ENCODE measurements at regions not wholly inside any gene's neighbourhood (a gene's known extent, or its start where the extent isn't known, plus 50 kb on each side); places are given as distances from the start of the nearest gene placed in this dataset.

DNA sequence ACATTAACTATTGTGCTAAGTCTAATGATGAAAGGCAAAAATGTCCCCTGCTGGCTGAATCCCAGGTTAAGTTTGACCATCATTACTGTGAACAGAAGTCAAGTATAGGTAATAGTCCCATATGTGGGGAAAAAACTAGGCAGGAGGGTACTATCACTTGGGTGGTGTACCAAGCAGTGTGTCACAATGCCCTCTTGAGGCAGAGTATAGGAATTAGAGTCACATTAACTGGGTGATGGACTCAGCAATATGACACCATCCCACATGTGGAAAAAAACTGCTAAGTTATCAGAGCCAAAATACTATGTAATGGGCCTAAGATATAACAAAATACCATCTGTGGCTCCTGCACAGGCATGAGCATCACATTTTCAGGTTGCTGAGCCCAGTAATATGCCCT is 962.5 kb upstream of the AMELY start:
- no peak overlapping the region for H3K4me3 ChIP-seq (replicated peaks; ENCODE audit: low read depth, low read length)
- TF ChIP-seq, protein P1, sequence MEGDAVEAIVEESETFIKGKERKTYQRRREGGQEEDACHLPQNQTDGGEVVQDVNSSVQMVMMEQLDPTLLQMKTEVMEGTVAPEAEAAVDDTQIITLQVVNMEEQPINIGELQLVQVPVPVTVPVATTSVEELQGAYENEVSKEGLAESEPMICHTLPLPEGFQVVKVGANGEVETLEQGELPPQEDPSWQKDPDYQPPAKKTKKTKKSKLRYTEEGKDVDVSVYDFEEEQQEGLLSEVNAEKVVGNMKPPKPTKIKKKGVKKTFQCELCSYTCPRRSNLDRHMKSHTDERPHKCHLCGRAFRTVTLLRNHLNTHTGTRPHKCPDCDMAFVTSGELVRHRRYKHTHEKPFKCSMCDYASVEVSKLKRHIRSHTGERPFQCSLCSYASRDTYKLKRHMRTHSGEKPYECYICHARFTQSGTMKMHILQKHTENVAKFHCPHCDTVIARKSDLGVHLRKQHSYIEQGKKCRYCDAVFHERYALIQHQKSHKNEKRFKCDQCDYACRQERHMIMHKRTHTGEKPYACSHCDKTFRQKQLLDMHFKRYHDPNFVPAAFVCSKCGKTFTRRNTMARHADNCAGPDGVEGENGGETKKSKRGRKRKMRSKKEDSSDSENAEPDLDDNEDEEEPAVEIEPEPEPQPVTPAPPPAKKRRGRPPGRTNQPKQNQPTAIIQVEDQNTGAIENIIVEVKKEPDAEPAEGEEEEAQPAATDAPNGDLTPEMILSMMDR (IDR thresholded peaks at IDR 0.05; ENCODE audit: low read length, missing control alignments), result peak; percentile 59
- peak; percentile 71 for DNase-seq (ENCODE audit: low read depth)

DNA sequence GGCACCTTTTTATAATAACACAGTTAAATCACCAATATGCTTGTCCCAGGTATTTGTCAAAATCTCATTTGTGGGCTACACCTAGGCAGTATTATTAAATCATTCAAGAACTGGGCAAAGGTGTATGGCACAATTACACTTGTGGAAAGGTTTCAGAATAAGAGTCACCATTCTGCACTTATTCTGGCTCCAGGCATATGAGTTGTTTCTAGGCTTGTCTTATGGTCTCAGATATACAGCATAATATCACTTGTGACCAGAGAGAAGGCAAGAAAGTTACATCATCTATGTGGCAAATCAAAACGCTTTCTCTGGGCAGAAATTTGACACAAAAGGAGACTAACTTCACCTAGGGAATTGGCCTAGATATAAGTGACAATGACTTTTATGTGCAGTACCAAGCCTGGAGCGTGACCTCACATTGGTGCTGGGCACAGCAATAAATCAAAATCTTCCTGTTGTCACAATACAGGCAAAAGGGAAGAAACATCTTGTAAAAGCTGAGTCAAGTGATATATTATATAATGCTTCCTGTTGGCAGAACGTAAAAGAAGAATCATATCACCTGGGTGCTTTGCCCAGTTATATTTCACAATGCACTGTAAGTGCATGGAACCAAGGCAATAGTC is 959.9 kb upstream of the AMELY start:
- DNase-seq (ENCODE audit: low read depth), result no peak
- TF ChIP-seq, protein P1 (IDR thresholded peaks at IDR 0.05; ENCODE audit: low read length, missing control alignments), result no peak
- H3K4me3 ChIP-seq (replicated peaks; ENCODE audit: low read depth, low read length), result no peak overlapping the region

DNA sequence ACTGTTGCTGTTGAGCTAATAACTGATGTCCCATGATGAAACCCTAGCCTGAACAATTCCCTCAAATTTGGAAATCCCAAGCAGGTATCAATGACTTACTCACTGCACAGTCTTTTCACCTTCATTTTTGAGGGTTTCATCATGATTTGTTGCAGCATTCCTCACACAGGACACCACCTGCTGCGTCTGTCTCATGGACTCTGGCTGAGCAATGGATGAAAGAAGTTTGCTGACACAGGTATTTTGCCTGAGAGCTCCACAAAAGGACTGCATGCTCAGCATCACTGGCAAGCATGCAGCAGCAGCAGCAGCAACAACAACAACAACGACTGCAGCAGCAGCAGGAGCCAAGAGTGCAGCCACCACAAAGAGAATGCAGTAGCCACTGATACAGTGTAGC is 955.4 kb upstream of the AMELY start:
- TF ChIP-seq, protein P1 (IDR thresholded peaks at IDR 0.05; ENCODE audit: low read length, missing control alignments), result no peak
- DNase-seq (ENCODE audit: low read depth), result no peak
- no peak overlapping the region for H3K4me3 ChIP-seq (replicated peaks; ENCODE audit: low read depth, low read length)

DNA sequence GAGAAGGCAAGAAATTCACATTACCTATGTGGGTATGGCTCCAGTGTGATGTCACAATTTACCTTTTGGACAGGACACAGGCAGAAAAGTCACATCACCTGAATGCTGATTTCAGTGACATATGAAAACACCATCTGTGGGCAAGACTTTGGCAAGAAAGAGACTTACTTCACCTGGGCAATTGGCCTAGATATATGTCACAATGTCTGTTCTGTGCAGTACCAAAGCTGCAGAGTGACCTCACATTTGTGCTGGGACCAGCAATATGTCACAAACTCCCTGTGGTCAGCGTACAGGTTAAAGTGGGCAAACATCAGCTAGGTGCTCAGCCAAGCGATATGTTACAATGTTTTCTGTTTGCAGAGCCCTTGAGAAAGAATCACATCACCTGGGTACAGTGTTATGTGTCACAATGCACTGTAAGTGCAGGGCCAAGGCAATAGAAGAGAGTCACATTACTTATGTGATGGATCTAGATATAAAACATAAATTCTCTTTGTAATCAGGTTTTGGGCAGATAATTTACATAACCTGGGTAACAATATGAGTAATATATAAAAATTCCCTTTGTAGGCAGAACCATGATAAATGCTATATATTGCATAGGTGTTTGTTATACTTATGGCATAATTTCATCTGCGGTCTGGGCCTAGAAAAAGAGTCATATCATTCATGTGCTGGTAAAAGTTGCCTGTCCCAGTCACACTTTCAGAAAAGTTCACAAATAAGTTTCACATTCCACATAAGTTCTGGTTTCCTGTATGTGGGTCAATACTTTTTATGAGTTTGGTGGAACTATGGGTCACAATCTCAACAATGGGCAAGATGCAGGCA is 949.4 kb upstream of the AMELY start:
- no peak for DNase-seq (ENCODE audit: low read depth)
- TF ChIP-seq, protein P1 (IDR thresholded peaks at IDR 0.05; ENCODE audit: low read length, missing control alignments), result no peak
- H3K4me3 ChIP-seq (replicated peaks; ENCODE audit: low read depth, low read length), result no peak overlapping the region

DNA sequence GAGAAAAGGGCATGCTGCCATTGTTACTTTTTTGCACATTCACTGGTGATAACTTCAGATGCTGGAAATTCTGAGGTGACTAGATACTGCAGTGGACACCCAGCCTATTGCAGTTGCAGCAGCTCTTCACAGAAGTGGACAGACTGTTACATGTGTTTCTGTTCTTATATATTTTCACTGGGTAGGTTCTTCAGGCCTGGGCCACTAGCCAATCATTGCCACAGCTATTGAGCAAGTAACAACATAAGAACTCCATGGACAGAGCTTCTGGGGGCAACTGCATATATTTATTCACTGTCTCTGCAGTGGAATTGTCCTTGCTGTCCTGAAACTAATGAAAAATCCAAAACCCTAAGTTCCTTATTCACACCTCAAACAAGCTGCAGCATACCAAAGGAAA is 938.6 kb upstream of the AMELY start:
- no peak overlapping the region for H3K4me3 ChIP-seq (replicated peaks; ENCODE audit: low read depth, low read length)
- TF ChIP-seq, protein P1 (IDR thresholded peaks at IDR 0.05; ENCODE audit: low read length, missing control alignments), result no peak
- DNase-seq (ENCODE audit: low read depth), result peak; percentile 17

DNA sequence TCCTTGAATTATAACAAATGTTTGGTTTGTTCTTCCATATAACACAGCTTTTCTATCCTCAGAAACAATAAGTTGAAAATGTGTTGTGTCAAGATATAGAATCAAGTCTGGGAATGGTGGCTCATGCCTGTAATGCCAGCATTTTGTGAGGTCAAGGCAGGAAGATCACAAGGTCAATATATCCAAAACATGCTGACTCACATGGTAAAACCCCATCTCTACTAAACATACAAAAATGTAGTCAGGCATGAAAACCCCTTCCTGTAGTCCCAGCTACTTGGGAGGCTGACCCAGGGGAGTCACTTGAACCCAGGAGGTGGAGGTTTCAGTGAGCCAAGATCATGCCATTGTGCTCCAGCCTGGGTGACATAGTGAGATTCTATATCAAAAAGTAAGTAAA is 934.2 kb upstream of the AMELY start:
- no peak overlapping the region for H3K4me3 ChIP-seq (replicated peaks; ENCODE audit: low read depth, low read length)
- TF ChIP-seq, protein P1 (IDR thresholded peaks at IDR 0.05; ENCODE audit: low read length, missing control alignments), result no peak
- DNase-seq (ENCODE audit: low read depth), result no peak
